Liver (tissue), 8 donors: ENCODE measurements at regions not wholly inside any gene's neighbourhood (a gene's known extent, or its start where the extent isn't known, plus 50 kb on each side); places are given as distances from the start of the nearest gene placed in this dataset.

Experiments used
- DNase-seq: peaks from one replicate; pipeline ENCODE4 v3.0.0-alpha.2; 2017; ENCODE audit warnings: low spot score
- H3K27ac ChIP-seq, 2 donors: one replicate each; pipeline ENCODE4 v1.7.0; 2013; ENCODE audit warnings: inconsistent platforms in 2 of 2, low read length in 2 of 2, control low read depth in 1 of 2, low read depth in 1 of 2, mild to moderate bottlenecking in 1 of 2
- H3K27me3 ChIP-seq, 4 donors: one replicate each; pipeline versions ENCODE4 v1.6.1 to v1.7.0; 2013; ENCODE audit warnings: low read length in 3 of 4, inconsistent platforms in 1 of 4, mild to moderate bottlenecking in 1 of 4, moderate library complexity in 1 of 4; ENCODE audit not compliant: control insufficient read depth in 4 of 4, insufficient read depth in 4 of 4
- H3K36me3 ChIP-seq, 4 donors: one replicate each; pipeline versions ENCODE4 v1.6.1 to v1.7.0; 2013; ENCODE audit warnings: low read length in 3 of 4, mild to moderate bottlenecking in 3 of 4, low read depth in 1 of 4, moderate library complexity in 1 of 4; ENCODE audit not compliant: control insufficient read depth in 4 of 4, insufficient read depth in 3 of 4
- H3K4me1 ChIP-seq, 4 donors: one replicate each; pipeline versions ENCODE4 v1.6.1 to v1.7.0; 2013; ENCODE audit warnings: low read length in 3 of 4, mild to moderate bottlenecking in 3 of 4, moderate library complexity in 1 of 4; ENCODE audit not compliant: control insufficient read depth in 4 of 4, insufficient read depth in 4 of 4
- H3K4me3 ChIP-seq, 3 donors: one replicate each; pipeline versions ENCODE4 v1.6.1 to v1.7.0; 2013; ENCODE audit warnings: low read length in 3 of 3, control low read depth in 1 of 3, low read depth in 1 of 3, mild to moderate bottlenecking in 1 of 3
- H3K9ac ChIP-seq, 2 donors: one replicate each; pipeline ENCODE4 v1.7.0; 2013; ENCODE audit warnings: low read length in 2 of 2, mild to moderate bottlenecking in 2 of 2, moderate library complexity in 2 of 2, control low read depth in 1 of 2, low read depth in 1 of 2
- H3K9me3 ChIP-seq, 4 donors: one replicate each; pipeline versions ENCODE4 v1.6.1 to v1.7.0; 2013; ENCODE audit warnings: low read length in 3 of 4; ENCODE audit not compliant: control insufficient read depth in 4 of 4
- EGR1 ChIP-seq, 2 donors: IDR thresholded peaks; 2 replicates each; pipeline ENCODE4 v1.6.1; 2016 to 2018; ENCODE audit warnings: antibody characterized with exemption in 2 of 2, low read depth in 2 of 2
- FOXA1 ChIP-seq: IDR thresholded peaks from 2 replicates; pipeline ENCODE4 v1.6.1; 2016; ENCODE audit warnings: antibody characterized with exemption
- FOXA2 ChIP-seq: IDR thresholded peaks from 2 replicates; pipeline ENCODE4 v1.6.1; 2016; ENCODE audit warnings: antibody characterized with exemption
- GABPA ChIP-seq, 2 donors: IDR thresholded peaks in 1 of 2; conservative IDR thresholded peaks in 1 of 2; 2 replicates each; pipeline ENCODE4 v1.6.1; 2016; ENCODE audit warnings: antibody characterized with exemption in 2 of 2, mild to moderate bottlenecking in 1 of 2, moderate library complexity in 1 of 2
- HNF4A ChIP-seq, 2 donors: conservative IDR thresholded peaks; 2 replicates each; pipeline ENCODE4 v1.6.1; 2016; ENCODE audit warnings: antibody characterized with exemption in 2 of 2, mild to moderate bottlenecking in 2 of 2
- HNF4G ChIP-seq: IDR thresholded peaks from 2 replicates; pipeline ENCODE4 v1.6.1; 2016; ENCODE audit warnings: antibody characterized with exemption
- JUND ChIP-seq, 2 donors: IDR thresholded peaks; 2 replicates each; pipeline ENCODE4 v1.6.1; 2016; ENCODE audit warnings: antibody characterized with exemption in 2 of 2
- NR2F2 ChIP-seq: IDR thresholded peaks from 2 replicates; pipeline ENCODE4 v1.6.1; 2016; ENCODE audit warnings: antibody characterized with exemption
- RAD21 ChIP-seq, 2 donors: IDR thresholded peaks; 2 replicates each; pipeline ENCODE4 v1.6.1; 2016; ENCODE audit warnings: antibody characterized with exemption in 2 of 2, mild to moderate bottlenecking in 2 of 2
- RXRA ChIP-seq, 2 donors: IDR thresholded peaks; 2 replicates each; pipeline ENCODE4 v1.6.1; 2017 to 2018; ENCODE audit warnings: antibody characterized with exemption in 2 of 2, mild to moderate bottlenecking in 1 of 2
- SP1 ChIP-seq: IDR thresholded peaks from 2 replicates; pipeline ENCODE4 v1.6.1; 2018; ENCODE audit warnings: antibody characterized with exemption, mild to moderate bottlenecking
- TAF1 ChIP-seq: conservative IDR thresholded peaks from 2 replicates; pipeline ENCODE4 v1.6.1; 2016; ENCODE audit warnings: antibody characterized with exemption, mild to moderate bottlenecking
- YY1 ChIP-seq: IDR thresholded peaks from 2 replicates; pipeline ENCODE4 v1.6.1; 2016; ENCODE audit warnings: antibody characterized with exemption, mild to moderate bottlenecking
- WGBS: extraction: QIAGEN DNeasy Blood & Tissue Kit; methylation state at CpG from one replicate; pipeline ENCODE4 v1.1.7; 2013; 5-methylcytosine and 5-hydroxymethylcytosine counted together
- TF ChIP-seq, protein P1 (sequence below): IDR thresholded peaks from 2 replicates; pipeline ENCODE4 v1.6.1; 2016; ENCODE audit warnings: antibody characterized with exemption, mild to moderate bottlenecking
- TF ChIP-seq, protein P2 (sequence below): fragments of 150-350 bp; IDR thresholded peaks from 2 replicates; pipeline ENCODE4 v1.5.1; 2017; ENCODE audit warnings: improper control_type of control experiment, low read depth, low read length; ENCODE audit not compliant: missing input control
- TF ChIP-seq, protein P3 (sequence below): IDR thresholded peaks from 2 replicates; pipeline ENCODE4 v1.6.1; 2016; ENCODE audit warnings: antibody characterized with exemption
- TF ChIP-seq, protein P4 (sequence below): IDR thresholded peaks from 2 replicates; pipeline ENCODE4 v1.6.1; 2016; ENCODE audit warnings: antibody characterized with exemption
- TF ChIP-seq, protein P5 (sequence below): IDR thresholded peaks from 2 replicates; pipeline ENCODE4 v1.6.1; 2016; ENCODE audit warnings: antibody characterized with exemption
- donor health status: healthy.
- donor health status: healthy.
- donor health status: healthy.
- donor health status: healthy.
- donor health status: healthy.

DNA sequence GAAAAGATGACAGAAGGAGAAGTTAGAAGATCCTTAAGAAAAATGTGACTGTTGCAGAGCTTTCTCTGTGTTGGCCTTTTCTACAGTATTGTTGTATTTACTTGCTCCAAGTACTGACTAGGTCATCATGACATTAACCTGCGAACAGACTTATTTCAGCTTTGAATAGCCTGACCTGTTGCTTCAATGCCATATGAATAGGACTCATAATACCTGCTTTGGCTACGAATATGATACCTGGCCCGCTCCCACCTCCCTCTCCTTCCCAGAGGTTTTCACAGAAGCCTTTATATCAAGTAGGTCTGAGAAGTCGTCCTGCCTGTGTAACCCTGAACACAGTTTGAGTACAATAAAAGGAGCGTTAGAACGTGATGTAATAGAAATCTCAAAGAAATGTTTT is 169.6 kb upstream of the PGR start:
- H3K27me3 ChIP-seq, result no peaks in the 10 kb centered on the region
- no peak for DNase-seq
- H3K27ac ChIP-seq, result no peak overlapping the region
- no peak overlapping the region for H3K4me3 ChIP-seq
- no peak overlapping the region for H3K9ac ChIP-seq
- TF ChIP-seq, protein P1, sequence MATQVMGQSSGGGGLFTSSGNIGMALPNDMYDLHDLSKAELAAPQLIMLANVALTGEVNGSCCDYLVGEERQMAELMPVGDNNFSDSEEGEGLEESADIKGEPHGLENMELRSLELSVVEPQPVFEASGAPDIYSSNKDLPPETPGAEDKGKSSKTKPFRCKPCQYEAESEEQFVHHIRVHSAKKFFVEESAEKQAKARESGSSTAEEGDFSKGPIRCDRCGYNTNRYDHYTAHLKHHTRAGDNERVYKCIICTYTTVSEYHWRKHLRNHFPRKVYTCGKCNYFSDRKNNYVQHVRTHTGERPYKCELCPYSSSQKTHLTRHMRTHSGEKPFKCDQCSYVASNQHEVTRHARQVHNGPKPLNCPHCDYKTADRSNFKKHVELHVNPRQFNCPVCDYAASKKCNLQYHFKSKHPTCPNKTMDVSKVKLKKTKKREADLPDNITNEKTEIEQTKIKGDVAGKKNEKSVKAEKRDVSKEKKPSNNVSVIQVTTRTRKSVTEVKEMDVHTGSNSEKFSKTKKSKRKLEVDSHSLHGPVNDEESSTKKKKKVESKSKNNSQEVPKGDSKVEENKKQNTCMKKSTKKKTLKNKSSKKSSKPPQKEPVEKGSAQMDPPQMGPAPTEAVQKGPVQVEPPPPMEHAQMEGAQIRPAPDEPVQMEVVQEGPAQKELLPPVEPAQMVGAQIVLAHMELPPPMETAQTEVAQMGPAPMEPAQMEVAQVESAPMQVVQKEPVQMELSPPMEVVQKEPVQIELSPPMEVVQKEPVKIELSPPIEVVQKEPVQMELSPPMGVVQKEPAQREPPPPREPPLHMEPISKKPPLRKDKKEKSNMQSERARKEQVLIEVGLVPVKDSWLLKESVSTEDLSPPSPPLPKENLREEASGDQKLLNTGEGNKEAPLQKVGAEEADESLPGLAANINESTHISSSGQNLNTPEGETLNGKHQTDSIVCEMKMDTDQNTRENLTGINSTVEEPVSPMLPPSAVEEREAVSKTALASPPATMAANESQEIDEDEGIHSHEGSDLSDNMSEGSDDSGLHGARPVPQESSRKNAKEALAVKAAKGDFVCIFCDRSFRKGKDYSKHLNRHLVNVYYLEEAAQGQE, result no peak
- TF ChIP-seq, protein P2, sequence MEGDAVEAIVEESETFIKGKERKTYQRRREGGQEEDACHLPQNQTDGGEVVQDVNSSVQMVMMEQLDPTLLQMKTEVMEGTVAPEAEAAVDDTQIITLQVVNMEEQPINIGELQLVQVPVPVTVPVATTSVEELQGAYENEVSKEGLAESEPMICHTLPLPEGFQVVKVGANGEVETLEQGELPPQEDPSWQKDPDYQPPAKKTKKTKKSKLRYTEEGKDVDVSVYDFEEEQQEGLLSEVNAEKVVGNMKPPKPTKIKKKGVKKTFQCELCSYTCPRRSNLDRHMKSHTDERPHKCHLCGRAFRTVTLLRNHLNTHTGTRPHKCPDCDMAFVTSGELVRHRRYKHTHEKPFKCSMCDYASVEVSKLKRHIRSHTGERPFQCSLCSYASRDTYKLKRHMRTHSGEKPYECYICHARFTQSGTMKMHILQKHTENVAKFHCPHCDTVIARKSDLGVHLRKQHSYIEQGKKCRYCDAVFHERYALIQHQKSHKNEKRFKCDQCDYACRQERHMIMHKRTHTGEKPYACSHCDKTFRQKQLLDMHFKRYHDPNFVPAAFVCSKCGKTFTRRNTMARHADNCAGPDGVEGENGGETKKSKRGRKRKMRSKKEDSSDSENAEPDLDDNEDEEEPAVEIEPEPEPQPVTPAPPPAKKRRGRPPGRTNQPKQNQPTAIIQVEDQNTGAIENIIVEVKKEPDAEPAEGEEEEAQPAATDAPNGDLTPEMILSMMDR, result no peak
- TF ChIP-seq FOXA1 (no peak), RAD21 (IDR thresholded peaks at IDR 0.05) (no peak), SP1 (no peak), HNF4G (no peak), GABPA (IDR thresholded peaks at IDR 0.05 in 1 of 2, conservative IDR thresholded peaks at IDR 0.05 in 1 of 2) (no peak), RXRA (IDR thresholded peaks at IDR 0.05) (no peak), FOXA2 (no peak), NR2F2 (no peak), JUND (IDR thresholded peaks at IDR 0.05) (no peak), HNF4A (conservative IDR thresholded peaks at IDR 0.05) (no peak), EGR1 (IDR thresholded peaks at IDR 0.05; ENCODE audit: low read depth in 2 of 2) (no peak), YY1 (no peak), TAF1 (no peak)
- TF ChIP-seq, protein P3, sequence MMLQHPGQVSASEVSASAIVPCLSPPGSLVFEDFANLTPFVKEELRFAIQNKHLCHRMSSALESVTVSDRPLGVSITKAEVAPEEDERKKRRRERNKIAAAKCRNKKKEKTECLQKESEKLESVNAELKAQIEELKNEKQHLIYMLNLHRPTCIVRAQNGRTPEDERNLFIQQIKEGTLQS, result no peak
- TF ChIP-seq, protein P4, sequence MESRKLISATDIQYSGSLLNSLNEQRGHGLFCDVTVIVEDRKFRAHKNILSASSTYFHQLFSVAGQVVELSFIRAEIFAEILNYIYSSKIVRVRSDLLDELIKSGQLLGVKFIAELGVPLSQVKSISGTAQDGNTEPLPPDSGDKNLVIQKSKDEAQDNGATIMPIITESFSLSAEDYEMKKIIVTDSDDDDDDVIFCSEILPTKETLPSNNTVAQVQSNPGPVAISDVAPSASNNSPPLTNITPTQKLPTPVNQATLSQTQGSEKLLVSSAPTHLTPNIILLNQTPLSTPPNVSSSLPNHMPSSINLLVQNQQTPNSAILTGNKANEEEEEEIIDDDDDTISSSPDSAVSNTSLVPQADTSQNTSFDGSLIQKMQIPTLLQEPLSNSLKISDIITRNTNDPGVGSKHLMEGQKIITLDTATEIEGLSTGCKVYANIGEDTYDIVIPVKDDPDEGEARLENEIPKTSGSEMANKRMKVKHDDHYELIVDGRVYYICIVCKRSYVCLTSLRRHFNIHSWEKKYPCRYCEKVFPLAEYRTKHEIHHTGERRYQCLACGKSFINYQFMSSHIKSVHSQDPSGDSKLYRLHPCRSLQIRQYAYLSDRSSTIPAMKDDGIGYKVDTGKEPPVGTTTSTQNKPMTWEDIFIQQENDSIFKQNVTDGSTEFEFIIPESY, result no peak
- TF ChIP-seq, protein P5, sequence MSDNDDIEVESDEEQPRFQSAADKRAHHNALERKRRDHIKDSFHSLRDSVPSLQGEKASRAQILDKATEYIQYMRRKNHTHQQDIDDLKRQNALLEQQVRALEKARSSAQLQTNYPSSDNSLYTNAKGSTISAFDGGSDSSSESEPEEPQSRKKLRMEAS, result no peak
- H3K36me3 ChIP-seq, result no peaks in the 10 kb centered on the region
- WGBS, result 75% methylated on average over 6 of the region's 6 CpGs
- H3K9me3 ChIP-seq, result peaks cover 0 to 5% (median 0%) of the 10 kb centered on the region in 4 donors
- H3K4me1 ChIP-seq, result no peaks in the 10 kb centered on the region
